HK-2 (cell line): ENCODE measurements at regions not wholly inside any gene's neighbourhood (a gene's known extent, or its start where the extent isn't known, plus 50 kb on each side); places are given as distances from the start of the nearest gene placed in this dataset.

ENCODE experiments used
- DNase-seq: peaks from one replicate; pipeline ENCODE4 v3.0.0-alpha.2; 2018; ENCODE audit not compliant: unreplicated experiment

DNA sequence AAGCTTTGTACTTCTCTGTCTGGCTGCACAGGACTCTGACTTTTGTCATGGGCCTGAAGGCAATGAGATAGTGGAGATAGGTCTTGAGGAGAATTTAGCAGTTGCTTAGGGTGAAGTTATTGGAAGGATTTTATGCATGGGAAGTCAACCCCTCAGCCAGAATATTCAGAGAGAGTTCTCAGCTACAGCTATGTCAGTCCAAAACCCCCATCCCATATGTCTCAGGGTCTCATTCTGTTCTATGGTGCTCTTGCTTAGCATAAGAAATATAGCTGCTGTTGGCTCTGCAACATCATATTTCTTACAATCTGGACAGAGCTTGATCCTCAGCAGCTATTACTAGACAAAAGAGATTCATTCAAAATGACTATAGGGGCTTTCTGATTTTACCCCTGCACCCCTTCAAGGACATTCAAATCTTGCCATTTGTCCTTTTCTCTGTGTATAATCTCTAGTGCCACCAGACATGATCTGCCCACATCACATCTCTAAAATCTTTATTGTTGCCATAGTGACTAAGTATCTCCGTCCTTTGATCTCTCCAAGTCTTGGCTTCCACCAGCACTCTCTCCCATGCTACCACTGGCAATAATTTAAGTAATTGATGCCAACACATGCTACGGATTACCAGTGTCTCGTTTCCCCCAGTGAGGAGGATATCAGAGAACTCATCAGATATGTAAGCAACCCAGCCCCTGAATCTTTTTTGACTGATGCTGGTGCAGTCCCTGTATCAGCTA lies 327.1 kb upstream of the ISX start:
- DNase-seq: no peak

DNA sequence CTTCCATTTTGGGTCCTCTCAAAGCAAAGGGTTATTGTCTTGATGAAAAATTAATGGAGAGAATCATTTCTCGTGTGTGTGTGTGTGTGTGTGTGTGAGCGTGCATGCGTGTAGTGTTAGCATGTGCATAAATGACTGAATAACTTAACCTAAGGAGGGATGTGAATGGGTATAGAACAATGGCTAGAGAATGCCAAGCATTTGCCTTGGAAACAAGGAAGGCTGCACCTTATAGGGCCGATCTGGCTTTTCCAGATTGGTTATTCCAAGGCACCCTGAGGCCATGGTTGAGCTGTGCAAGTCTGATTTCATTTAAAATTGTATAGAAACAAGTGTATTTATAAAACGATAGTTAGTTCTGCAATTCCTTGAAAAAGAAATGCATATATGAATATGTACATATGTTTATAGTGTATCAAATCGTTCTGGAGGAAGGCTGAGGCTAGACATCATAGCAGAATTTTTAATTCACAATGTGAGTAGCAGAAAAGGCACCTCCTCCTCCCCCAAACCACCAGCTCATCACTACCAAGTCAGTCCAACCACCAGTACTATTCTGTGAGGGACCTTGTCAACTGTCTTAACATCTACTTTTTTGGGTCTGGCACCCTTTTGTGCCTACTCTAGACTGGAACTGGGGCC lies 322.7 kb upstream of the ISX start:
- DNase-seq: no peak

DNA sequence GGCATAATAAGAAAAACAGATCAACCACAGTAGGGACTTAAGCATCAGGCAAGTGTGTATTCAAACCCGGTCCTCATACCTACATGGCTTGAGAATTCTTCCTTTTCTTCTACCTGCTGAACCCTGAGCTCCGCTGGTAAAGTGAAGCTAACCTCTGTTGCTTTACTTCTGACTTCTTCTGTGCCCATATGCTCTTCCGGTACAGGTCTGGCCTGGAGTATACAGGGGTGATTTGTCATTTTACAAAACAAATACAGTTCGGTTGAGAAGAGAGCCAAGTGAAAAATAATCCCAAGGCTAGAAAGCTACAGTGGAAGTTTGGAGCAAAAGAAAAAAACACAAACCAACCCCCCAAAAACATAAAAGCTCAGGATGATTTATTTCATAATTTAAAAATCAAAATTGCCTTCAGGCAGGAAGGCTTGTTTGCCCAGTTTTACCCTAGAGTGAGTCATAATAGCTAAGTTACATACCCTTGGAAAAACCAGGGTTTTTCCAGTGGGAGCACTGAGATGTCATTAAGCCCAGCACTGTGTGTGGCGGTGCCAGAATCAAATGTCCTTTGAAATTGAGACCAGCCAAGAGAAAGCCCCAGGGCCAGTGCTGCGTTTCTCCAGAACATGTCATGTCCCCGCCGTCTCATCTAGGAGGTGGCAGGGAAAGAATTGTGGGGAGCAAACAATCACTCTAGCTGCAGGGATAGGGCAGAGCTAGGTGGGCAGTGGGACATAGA lies 305.5 kb upstream of the ISX start:
- no peak for DNase-seq

DNA sequence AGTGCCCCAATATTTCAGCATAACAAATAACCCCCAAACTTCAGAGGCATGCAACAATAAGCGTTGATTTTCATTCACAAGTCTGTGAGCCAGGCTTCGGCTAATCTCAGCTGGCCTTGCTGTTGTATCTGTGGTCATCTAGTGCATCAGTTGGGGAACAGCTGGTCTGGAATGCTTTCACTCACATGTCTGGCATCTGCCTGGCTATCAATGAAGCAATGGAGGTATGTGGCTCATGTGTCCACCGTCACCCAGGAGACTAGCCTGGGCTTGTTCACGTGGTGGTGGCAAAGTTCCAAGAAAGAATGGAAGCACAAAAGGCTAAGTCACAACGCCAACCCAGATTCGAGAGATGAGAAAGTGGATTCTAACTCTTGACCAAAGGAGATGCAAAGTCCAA lies 304.8 kb upstream of the ISX start:
- DNase-seq: no peak

DNA sequence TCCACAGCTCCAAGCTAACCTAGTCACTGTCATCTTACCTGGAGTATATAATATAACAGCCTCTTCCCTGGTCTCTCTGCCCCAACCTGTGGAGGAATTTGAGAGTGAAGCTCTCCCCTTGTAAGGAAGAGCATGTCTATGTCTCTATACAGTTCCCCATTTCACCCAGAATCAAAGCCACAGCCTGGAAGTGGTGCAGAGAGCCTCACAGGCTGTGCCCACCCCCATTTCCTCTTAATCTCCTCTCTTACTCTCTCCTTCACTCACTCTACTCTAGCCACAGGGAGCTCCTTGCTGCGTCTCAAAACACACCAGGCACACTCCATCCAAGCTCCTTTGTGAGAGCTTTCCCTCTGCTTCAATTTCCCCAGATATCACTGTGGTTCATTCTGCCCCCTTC lies 302.5 kb upstream of the ISX start:
- DNase-seq: no peak

DNA sequence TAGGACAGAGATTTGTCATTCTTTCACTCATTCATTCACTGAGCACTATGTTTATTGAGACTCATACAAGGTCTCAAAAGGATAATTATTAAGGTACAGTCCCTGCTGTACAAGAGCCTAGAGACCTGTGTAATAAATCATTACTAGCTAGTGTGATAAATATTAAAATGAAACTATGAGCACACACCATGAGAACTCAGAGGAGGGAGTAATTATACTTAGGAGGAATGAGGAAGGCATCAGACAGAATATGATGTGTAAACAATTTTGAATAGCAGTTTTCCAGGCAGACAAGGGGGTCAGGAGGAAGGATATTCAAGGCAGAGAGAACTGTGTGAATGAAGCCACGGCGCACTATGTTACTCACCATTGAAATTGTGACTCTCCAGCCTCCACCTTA lies 300.8 kb upstream of the ISX start:
- DNase-seq: no peak

DNA sequence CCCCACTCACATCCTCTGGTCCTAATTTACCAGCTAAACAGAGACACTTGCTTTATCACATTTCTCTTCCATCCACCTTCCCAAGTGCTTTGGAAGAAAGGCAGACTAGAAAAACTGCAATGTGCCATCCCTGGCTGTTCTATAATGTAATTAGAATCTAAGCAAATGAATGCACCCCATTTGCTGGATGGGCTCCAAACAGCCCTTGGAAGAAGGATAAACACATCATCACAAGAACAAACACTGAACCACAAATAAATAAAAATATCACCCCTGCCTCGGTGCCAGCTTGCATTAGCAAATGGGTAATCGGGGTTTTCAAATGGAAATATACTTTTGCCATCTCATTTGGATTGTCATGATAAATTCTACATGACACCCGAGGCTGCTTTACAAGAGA lies 296.6 kb upstream of the ISX start:
- DNase-seq: no peak

DNA sequence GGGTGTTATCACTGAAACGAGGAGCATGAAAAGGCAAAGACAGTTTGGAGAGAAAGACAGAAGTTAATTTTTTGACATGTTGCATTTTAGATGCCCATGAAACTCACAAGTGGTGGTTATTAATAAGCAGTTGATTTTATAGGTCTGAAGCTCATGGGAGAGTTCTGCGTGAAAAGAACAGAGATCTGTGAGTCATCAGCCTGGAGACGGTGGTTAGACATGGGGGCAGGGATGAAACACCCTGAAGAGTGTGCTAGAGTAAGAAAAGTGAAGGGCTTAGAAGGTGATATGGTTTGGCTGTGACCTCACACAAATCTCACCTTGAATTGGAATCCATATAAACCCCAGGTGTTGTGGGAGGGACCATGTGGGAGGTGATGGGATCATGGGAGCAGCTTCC lies 289.1 kb upstream of the ISX start:
- no peak for DNase-seq

DNA sequence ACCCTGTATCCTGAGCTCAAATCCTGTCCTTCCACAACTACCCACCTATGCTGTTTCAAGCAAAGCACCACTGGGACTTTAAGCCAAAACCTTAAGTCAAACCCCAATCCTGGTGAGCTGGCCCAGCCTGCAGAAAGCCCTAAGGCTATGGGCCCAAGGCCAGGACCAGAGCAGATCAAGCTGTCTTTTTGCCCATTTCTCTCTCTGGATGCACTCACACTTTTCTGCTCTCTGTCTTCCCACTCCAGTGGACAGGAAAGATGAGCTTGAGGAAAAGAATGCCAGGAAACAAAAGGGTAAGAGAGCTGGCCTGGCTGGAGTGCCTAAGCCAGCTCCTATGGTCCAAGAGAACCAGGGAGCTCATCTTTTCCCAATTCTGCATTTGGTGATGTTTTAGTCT lies 284.3 kb upstream of the ISX start:
- no peak for DNase-seq

DNA sequence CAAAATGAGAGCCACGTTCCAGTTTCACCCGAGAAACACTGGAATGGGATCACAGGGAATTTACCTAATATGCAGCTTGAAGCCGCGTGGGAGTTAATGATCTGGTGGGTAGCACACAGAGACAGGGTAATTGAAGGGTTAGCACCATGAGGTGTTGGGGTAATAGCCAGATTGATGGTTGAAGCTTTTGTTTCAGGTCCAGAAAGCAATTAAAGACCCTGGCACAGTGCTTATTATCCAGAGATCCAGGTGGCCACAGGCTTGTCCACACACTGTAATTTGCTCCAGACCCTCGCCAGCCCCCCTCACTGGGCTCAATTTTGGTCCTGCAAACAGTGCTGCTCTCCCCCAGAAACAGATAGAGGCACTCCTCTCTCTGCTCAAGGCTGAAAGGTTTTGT lies 282.5 kb upstream of the ISX start:
- no peak for DNase-seq

DNA sequence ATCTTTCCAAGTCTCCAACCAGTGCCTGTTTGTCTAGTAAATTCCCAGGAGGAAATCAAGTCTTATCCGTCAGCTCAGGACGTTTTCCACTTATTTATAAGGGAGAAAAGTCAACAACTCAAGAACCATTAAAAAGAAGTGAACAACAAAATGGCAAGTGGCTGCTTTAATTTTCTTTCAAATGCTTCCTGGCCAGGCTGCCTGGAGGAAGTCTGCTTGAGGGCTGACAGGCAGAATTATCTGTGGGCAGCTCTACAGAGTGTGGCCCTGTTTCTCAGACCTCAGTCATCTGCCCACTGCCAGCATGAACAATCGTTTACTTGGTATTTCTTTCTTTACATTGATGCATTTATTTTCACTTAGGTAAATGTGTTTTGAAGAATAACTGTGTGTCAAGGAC lies 281.9 kb upstream of the ISX start:
- no peak for DNase-seq

DNA sequence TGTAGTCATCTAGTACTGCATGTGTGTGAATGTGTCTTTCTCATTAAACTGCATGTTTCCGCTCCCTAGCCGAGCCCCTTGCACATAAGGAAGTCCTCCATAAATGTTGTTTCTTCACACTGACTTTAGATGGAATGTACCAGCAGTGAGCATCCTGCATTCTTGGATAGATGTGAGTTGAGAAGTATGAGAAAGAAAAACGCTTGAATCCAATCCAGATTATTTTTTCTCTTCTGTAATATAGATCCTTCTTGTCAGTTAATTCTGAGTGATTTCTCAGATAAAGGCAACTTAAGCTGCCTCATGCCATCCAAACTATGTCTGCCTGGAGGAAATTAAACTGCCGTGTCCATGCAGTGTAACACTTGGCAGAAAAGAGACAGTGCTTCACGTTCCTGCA lies 268.1 kb upstream of the ISX start:
- no peak for DNase-seq

DNA sequence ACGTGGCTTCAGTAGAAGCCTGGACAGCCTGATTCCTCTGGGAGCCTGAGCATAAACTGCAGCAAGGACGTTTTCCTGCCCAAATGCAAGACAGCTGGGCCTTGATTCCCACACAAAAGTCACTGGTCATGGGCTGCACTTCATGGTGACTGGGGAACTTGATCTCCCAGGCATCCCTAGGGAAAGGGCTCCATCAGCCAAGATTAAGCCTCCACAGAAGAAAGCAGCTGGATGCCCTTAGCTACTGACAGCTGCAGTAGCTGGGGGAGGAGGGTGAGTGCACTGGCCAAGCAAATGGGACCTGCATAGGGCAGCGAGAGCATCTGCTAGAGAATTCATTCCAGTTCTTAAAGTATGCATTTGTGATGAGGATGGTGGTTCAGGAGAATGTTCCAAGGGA lies 267.4 kb upstream of the ISX start:
- DNase-seq: no peak

DNA sequence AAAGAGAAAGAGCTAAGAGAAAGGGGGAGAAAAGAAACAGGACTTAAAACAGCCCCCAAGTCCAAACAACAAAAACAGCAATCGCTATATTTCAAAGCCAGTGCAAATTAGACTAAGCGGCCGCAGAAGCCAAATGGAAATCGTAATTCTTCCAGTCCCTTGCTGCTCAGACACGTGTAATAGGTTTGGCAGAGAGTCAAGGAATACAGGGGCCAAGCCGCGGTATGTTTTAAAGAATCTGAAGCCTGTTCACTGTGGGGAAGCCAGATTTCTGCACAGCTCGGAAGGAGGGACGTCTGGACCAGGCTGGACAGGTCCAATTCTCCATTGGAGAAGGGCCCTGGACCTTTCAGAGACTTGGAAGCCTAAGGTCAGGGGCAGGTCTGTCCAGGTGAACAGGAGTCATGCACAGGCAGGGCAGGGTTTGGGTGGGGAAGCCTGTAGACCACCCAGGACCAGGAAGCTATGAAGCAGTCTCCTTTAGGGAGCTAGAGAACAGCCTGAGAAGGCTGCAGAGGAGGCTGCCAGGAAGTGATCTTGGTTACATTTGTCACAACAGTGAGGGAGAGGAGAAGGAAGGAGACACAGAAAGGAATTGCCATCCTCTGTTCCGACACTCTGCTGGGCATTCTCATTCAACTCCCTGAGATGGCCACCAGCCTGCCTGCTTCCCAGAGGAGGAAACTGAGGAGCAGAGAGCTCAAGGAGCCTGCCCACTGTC lies 265.5 kb upstream of the ISX start:
- DNase-seq: no peak

DNA sequence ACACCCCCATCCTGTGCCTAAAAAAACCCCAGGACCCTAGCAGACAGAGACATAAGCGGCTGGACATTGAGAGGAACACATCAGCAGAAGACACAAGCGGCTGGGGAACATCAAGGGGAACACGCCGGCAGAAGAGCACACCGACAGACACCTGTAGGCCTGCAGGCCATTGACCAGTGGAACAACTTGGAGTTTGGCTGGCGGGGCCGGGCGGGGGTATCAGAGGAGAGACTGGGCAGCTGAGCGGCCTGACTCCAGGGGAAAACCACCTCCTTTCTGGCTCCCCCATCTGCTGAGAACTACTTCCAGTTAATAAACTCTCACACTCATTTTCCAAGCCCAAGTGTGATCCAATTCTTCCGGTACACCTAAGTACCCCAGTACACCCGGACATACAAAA lies 264.7 kb upstream of the ISX start:
- no peak for DNase-seq

DNA sequence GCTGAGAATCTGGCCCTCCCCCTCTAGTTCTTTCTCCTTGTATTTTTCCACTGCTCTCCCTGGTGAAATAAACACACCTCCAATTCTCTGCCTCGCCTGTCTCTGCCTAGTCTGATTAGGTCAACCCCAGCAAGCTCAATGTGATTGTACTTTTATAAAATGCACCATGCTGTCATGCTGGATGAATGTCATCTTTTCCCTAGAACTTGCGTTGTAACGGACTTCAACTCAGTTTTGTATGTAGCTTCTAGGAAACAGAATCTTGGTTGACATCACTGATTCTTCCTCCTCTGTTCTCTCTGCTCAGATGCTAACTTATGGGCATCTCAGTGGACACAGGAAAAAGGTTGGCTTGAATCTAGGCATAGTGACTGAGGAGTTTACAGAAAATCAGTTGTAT lies 261.9 kb upstream of the ISX start:
- DNase-seq: no peak

DNA sequence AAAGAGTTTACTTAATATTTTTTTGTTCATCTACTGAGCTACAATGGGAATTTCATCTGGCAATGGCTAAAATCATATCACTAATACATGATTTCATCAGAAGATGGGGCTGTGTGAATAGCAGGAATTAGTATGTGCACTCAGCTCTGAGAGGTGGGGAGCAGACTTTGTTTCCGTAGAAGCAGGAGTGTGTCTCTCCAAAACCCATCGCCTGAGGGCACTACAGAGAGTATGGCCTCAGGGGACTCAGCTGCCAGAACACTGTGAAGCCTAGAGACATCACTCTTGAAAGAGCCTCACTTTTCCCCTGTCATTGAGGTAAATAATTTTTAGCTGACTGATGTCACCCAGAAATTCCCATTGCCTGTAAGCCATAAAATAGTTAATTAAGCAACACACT lies 261.4 kb upstream of the ISX start:
- DNase-seq: no peak

DNA sequence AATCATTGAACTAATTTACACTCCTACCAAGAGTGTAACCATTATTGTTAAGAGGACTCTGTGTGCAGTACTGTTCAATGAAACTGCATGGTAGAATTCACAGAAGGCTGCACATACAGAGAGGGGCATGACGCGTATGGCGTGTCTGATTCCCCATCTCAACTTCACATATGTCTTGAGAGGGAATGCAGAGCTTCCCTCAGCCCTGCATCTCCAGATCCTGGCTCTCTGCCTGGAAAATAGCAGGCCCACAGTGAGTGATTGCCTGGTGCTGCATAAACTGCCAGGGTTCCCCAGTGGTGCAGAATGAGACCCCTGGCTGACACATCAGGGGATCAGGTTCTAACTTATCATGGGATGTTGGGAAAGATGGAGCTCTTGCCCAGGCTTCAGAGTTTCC lies 260.2 kb upstream of the ISX start:
- no peak for DNase-seq

DNA sequence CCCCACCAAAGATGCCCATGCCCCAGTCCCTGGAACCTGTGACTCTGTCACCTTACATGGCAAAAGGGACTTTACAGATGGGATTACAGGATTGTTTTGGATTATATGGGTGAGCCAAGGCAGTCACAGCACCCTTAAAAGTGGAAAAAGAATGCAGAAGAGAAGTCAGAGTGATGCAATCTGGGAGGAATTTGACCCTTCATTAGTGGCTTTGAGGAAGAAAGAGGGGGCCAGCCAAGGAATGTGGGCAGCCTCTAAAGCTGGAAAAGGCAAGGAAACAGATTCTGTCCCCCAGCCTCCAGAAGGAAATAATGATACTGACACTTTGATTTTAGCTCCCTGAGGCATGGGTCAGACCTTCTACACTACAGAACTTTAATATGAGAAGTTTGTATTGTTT lies 257.3 kb upstream of the ISX start:
- no peak for DNase-seq

DNA sequence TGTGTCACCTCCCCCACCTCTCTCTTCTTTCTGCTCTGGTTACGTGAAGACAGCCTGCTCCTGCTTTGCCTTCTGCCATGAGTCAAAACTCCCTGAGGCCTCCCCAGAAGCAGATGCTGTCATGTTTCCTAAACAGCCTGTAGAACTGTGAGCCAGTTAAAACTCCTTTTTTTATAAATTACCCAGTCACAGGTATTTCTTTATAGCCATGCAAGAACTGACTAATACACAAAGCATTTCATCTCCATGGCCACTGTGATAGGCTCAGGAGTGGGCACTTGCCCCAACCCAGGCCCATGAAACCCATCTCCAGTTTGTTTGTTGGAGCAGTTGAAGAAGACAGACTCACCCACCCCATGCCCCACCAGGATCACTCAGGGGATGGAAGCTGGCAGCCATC lies 253.3 kb upstream of the ISX start:
- peak; percentile 37 for DNase-seq

DNA sequence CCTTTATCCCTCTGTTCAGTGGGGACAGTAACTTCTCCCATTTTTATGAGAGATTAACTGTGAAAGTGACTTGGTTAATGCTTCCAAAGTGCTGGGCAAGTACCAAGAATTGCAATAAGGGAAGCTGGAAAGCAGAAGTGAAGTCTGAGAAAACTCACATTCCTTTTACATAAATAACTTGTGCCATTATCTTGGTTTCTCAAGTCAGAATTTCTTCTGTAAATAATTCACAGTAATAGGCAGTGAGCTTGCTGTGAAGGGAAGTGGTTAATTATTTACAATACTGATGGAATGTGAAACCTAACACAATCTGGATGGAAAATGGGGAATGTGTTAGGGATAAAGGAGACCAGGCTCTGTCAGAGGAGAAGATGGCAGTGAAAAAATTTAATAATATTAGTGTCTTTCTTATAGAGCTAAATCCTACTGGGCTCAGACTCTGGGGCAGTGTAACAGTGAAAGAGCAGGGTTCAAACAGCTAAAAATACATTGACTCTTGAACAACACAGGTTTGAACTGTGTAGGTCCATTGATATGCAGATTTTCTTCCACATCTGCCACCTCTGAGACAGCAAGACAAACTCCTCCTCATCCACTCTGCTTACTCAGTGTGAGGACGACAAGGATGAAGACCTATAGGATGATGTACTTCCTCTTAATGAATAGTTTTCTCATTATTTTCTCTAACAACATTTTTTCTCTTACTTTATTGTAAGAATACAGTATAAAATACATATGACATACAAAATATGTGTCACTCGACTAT lies 251.5 kb upstream of the ISX start:
- DNase-seq: no peak

DNA sequence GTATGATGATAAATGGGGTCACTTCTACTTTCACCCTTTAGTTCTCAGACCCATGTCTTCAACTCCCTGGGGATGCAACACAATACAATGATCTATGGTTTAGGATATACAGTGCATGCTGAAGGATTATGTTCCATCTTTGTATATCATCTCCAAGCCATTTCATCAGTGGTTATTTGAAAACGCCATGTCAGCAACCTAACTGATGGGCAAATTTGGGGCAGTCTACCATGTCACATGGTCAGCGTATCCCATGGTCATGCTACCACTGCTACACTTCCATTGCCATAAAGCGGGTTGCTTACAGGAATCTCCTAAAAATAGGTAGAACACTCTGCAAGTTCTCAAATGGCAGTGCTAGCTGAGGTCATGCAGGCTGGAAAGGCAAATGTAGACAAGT lies 236.5 kb upstream of the ISX start:
- no peak for DNase-seq
